ENCODE measurements at regions not wholly inside any gene's neighbourhood (a gene's known extent, or its start where the extent isn't known, plus 50 kb on each side); places are given as distances from the start of the nearest gene placed in this dataset.
A peak's percentile ranks its signal among the peaks of the same experiment; 100 is the strongest.
"Not testable (repeated sequence)": the region's sequence is repeated elsewhere in the genome, so short reads cannot be mapped to it uniquely, and the experiment has no call there.

GRCh38 chr17:15828727-15829314 is 96.7 kb downstream of the TBC1D26 start:
- ChIA-PET CTCF (interaction anchor here (0.7 to 2.5 kb wide), 3 partner anchors 168 to 693 kb away, joined by 3 to 10 read pairs (median 3); no protein-coding TSS in a partner anchor), SMC1A (ENCODE audit: uncharacterized antibody, unreplicated experiment) (interaction anchor here (1.2 to 2.2 kb wide), 2 partner anchors 169 to 240 kb away, joined by 4 to 10 read pairs; partner anchors contain the start of genes TTC19 and ZSWIM7), RAD21 (ENCODE audit: unreplicated experiment) (interaction anchor here (1.2 kb wide), 1 partner anchor 170 kb away, joined by 6 read pairs; the partner anchor contains the start of genes TTC19 and ZSWIM7)
- H4K20me1 ChIP-seq (ENCODE audit: control insufficient read depth, insufficient read depth); H3K36me3 ChIP-seq (ENCODE audit: control insufficient read depth in 2 of 2, insufficient read depth in 2 of 2, low read length in 1 of 2); FAIRE-seq; H3K79me2 ChIP-seq (ENCODE audit: control insufficient read depth, insufficient read depth, low read length); H2AFZ ChIP-seq (ENCODE audit: control insufficient read depth, low read depth, low read length); H3K27ac ChIP-seq (ENCODE audit: control insufficient read depth, insufficient read depth); H3K4me2 ChIP-seq (ENCODE audit: control insufficient read depth, insufficient read depth); H3K27me3 ChIP-seq (replicated peaks in 1 of 2; ENCODE audit: control insufficient read depth in 2 of 2, insufficient read depth in 2 of 2, low read length in 1 of 2); BruUV-seq (replicated peaks); H3K9ac ChIP-seq (ENCODE audit: control insufficient read depth, insufficient read depth, low read length); H3K9me3 ChIP-seq (replicated peaks; ENCODE audit: control insufficient read depth, insufficient read depth, low read length); DNase-seq (ENCODE audit: low read depth, low spot score); H3K4me3 ChIP-seq; POLR2A ChIA-PET: not testable (repeated sequence)
- TF ChIP-seq RAD21 (IDR thresholded peaks at IDR 0.05; ENCODE audit: insufficient read depth, low read depth, low read length) (peak; percentile 71), SMC3 (IDR thresholded peaks at IDR 0.05; ENCODE audit: borderline replicate concordance, low read length) (peak; percentile 54), YY1 (IDR thresholded peaks at IDR 0.05; ENCODE audit: low read depth, low read length) (peak; percentile 75), CTCF (IDR thresholded peaks at IDR 0.05 in 2 of 3, conservative IDR thresholded peaks at IDR 0.05 in 1 of 3; ENCODE audit: control insufficient read depth in 2 of 3, extremely low read depth in 1 of 3, insufficient read depth in 1 of 3, low read depth in 3 of 3, low read length in 3 of 3) (peak; percentile 51 to 72 (median 57))
- 15% methylated on average over 10 of the region's 10 CpGs for WGBS (ENCODE audit: insufficient coverage, insufficient replicate concordance, low lambda C conversion rate, missing lambda C conversion rate)
- ATAC-seq = peak; percentile 80
- in situ Hi-C loops (cut with MboI) = loop anchor here (5.0 kb wide), 1 partner anchor 168 kb away; the partner anchor contains the start of genes TTC19 and ZSWIM7
- peaks cover 13% of the 10 kb centered on the region for H3K4me1 ChIP-seq (ENCODE audit: control insufficient read depth, insufficient read depth, low read length)
- intact Hi-C loops (cut with micrococcal nuclease; ENCODE audit: unreplicated experiment) = loop anchor here (1.0 kb wide), 1 partner anchor 169 kb away; no protein-coding TSS in a partner anchor

- in situ Hi-C loops (cut with MboI) = not testable (repeated sequence)
Observed at GRCh38 chr17:15830221-15830620, 98.1 kb downstream of the TBC1D26 start.

More at GRCh38 chr17:15830221-15830620, 98.1 kb downstream of the TBC1D26 start:
- DNase-seq (ENCODE audit: low read depth, low spot score); H3K9ac ChIP-seq (ENCODE audit: control insufficient read depth, insufficient read depth, low read length); H4K20me1 ChIP-seq (ENCODE audit: control insufficient read depth, insufficient read depth); H3K27me3 ChIP-seq (replicated peaks in 1 of 2; ENCODE audit: control insufficient read depth in 2 of 2, insufficient read depth in 2 of 2, low read length in 1 of 2); RAD21 ChIA-PET (ENCODE audit: unreplicated experiment); H3K4me3 ChIP-seq; FAIRE-seq; POLR2A ChIA-PET; H3K27ac ChIP-seq (ENCODE audit: control insufficient read depth, insufficient read depth); H3K4me2 ChIP-seq (ENCODE audit: control insufficient read depth, insufficient read depth); H3K79me2 ChIP-seq (ENCODE audit: control insufficient read depth, insufficient read depth, low read length); intact Hi-C loops (cut with micrococcal nuclease; ENCODE audit: unreplicated experiment); H2AFZ ChIP-seq (ENCODE audit: control insufficient read depth, low read depth, low read length); ATAC-seq; H3K9me3 ChIP-seq (replicated peaks; ENCODE audit: control insufficient read depth, insufficient read depth, low read length); H3K36me3 ChIP-seq (ENCODE audit: control insufficient read depth in 2 of 2, insufficient read depth in 2 of 2, low read length in 1 of 2); BruUV-seq (replicated peaks): not testable (repeated sequence)
- ChIA-PET SMC1A (ENCODE audit: uncharacterized antibody, unreplicated experiment) (interaction anchor here (0.6 to 1.4 kb wide), 3 partner anchors 129 to 170 kb away, joined by 3 read pairs; partner anchors contain the start of gene TTC19), CTCF (interaction anchor here (1.3 to 1.4 kb wide), 2 partner anchors 168 to 171 kb away, joined by 3 to 5 read pairs; no protein-coding TSS in a partner anchor)
- peaks cover 13% of the 10 kb centered on the region for H3K4me1 ChIP-seq (ENCODE audit: control insufficient read depth, insufficient read depth, low read length)
- WGBS (ENCODE audit: insufficient coverage, insufficient replicate concordance, low lambda C conversion rate, missing lambda C conversion rate) = 45% methylated on average over 4 of the region's 4 CpGs

Data from GM12878 (cell line).